T-helper 17 cell (primary cell): ENCODE measurements at regions not wholly inside any gene's neighbourhood (a gene's known extent, or its start where the extent isn't known, plus 50 kb on each side); places are given as distances from the start of the nearest gene placed in this dataset.

Experiments used
- ATAC-seq: fragments of 150-1000 bp; cut with Tn5 transposase; 2 replicates; pipeline ENCODE4 v1.10.0; 2021; ENCODE audit warnings: mild to moderate bottlenecking, moderate library complexity
- DNase-seq, 3 donors: peaks; one replicate each; pipeline versions ENCODE4 v3.0.0 to v3.0.0-alpha.2; 2020 to 2021
- H3K9me3 ChIP-seq: one replicate; pipeline ENCODE4 v1.7.0; 2013; ENCODE audit warnings: low read length, mild to moderate bottlenecking; ENCODE audit not compliant: control insufficient read depth, poor library complexity, severe bottlenecking
- H3K27ac Mint-ChIP-seq: one replicate; pipeline ENCODE4 v1.8.0; 2022; ENCODE audit warnings: mild to moderate bottlenecking, moderate library complexity, mixed read lengths
- H3K27me3 Mint-ChIP-seq: one replicate; pipeline ENCODE4 v1.8.0; 2022; ENCODE audit warnings: mixed read lengths
- H3K36me3 Mint-ChIP-seq: one replicate; pipeline ENCODE4 v1.8.0; 2022; ENCODE audit warnings: low read depth, mixed read lengths
- H3K4me1 Mint-ChIP-seq: one replicate; pipeline ENCODE4 v1.8.0; 2022; ENCODE audit warnings: mild to moderate bottlenecking, mixed read lengths
- H3K4me3 Mint-ChIP-seq: one replicate; pipeline ENCODE4 v1.8.0; 2022; ENCODE audit warnings: mild to moderate bottlenecking, moderate library complexity, mixed read lengths

GRCh38 chr11:109884501-109884900 lies 208.7 kb upstream of the ZC3H12C start:
- DNase-seq (no peak), ATAC-seq (no peak)
- Mint-ChIP-seq H3K4me1 (no peaks in the 10 kb centered on the region), H3K27ac (no peak overlapping the region), H3K4me3 (no peak overlapping the region), H3K36me3 (no peaks in the 10 kb centered on the region), H3K27me3 (no peaks in the 10 kb centered on the region)
- H3K9me3 ChIP-seq, result no peaks in the 10 kb centered on the region

- ATAC-seq, result no peak
- H3K9me3 ChIP-seq, result no peaks in the 10 kb centered on the region
- Mint-ChIP-seq H3K27me3 (peaks cover under 1% of the 10 kb centered on the region), H3K4me1 (no peaks in the 10 kb centered on the region), H3K36me3 (no peaks in the 10 kb centered on the region), H3K27ac (no peak overlapping the region), H3K4me3 (no peak overlapping the region)
- DNase-seq, result no peak
Observed at GRCh38 chr11:109885006-109885405, 208.2 kb upstream of the ZC3H12C start.

- DNase-seq (no peak), ATAC-seq (no peak)
- H3K4me1 Mint-ChIP-seq, result no peaks in the 10 kb centered on the region
- H3K27ac Mint-ChIP-seq, result no peak overlapping the region
- no peaks in the 10 kb centered on the region for H3K9me3 ChIP-seq
- no peak overlapping the region for H3K4me3 Mint-ChIP-seq
- peaks cover 5% of the 10 kb centered on the region for H3K27me3 Mint-ChIP-seq
- no peaks in the 10 kb centered on the region for H3K36me3 Mint-ChIP-seq
Observed at GRCh38 chr11:109892321-109892794, 200.8 kb upstream of the ZC3H12C start.

GRCh38 chr11:109894242-109894641 lies 198.9 kb upstream of the ZC3H12C start:
- ATAC-seq (no peak), DNase-seq (no peak)
- no peaks in the 10 kb centered on the region for H3K4me1 Mint-ChIP-seq
- peaks cover 5% of the 10 kb centered on the region for H3K27me3 Mint-ChIP-seq
- H3K27ac Mint-ChIP-seq, result no peak overlapping the region
- no peaks in the 10 kb centered on the region for H3K36me3 Mint-ChIP-seq
- H3K4me3 Mint-ChIP-seq, result no peak overlapping the region
- no peaks in the 10 kb centered on the region for H3K9me3 ChIP-seq

GRCh38 chr11:109898592-109898991 lies 194.6 kb upstream of the ZC3H12C start:
- no peaks in the 10 kb centered on the region for H3K27me3 Mint-ChIP-seq
- no peak overlapping the region for H3K27ac Mint-ChIP-seq
- ATAC-seq (no peak), DNase-seq (no peak)
- no peaks in the 10 kb centered on the region for H3K36me3 Mint-ChIP-seq
- no peaks in the 10 kb centered on the region for H3K9me3 ChIP-seq
- H3K4me3 Mint-ChIP-seq, result no peak overlapping the region
- no peaks in the 10 kb centered on the region for H3K4me1 Mint-ChIP-seq

GRCh38 chr11:109902764-109903433 lies 190.3 kb upstream of the ZC3H12C start:
- no peaks in the 10 kb centered on the region for H3K27me3 Mint-ChIP-seq
- ATAC-seq, result no peak
- H3K36me3 Mint-ChIP-seq, result no peaks in the 10 kb centered on the region
- H3K4me3 Mint-ChIP-seq, result no peak overlapping the region
- DNase-seq, result no peak
- no peaks in the 10 kb centered on the region for H3K9me3 ChIP-seq
- no peak overlapping the region for H3K27ac Mint-ChIP-seq
- no peaks in the 10 kb centered on the region for H3K4me1 Mint-ChIP-seq

GRCh38 chr11:109911488-109911887 lies 181.7 kb upstream of the ZC3H12C start:
- H3K9me3 ChIP-seq, result no peaks in the 10 kb centered on the region
- DNase-seq (no peak), ATAC-seq (no peak)
- Mint-ChIP-seq H3K36me3 (no peaks in the 10 kb centered on the region), H3K4me3 (no peak overlapping the region), H3K4me1 (no peaks in the 10 kb centered on the region), H3K27ac (no peak overlapping the region), H3K27me3 (no peaks in the 10 kb centered on the region)

- Mint-ChIP-seq H3K27me3 (no peaks in the 10 kb centered on the region), H3K4me1 (no peaks in the 10 kb centered on the region), H3K4me3 (no peak overlapping the region), H3K27ac (no peak overlapping the region), H3K36me3 (no peaks in the 10 kb centered on the region)
- DNase-seq, result no peak
- ATAC-seq, result no peak
- H3K9me3 ChIP-seq, result no peaks in the 10 kb centered on the region
Observed at GRCh38 chr11:109914038-109914437, 179.2 kb upstream of the ZC3H12C start.

- no peaks in the 10 kb centered on the region for H3K4me1 Mint-ChIP-seq
- ATAC-seq, result no peak
- no peaks in the 10 kb centered on the region for H3K9me3 ChIP-seq
- no peak overlapping the region for H3K4me3 Mint-ChIP-seq
- no peak for DNase-seq
- H3K27me3 Mint-ChIP-seq, result no peaks in the 10 kb centered on the region
- H3K27ac Mint-ChIP-seq, result no peak overlapping the region
- H3K36me3 Mint-ChIP-seq, result no peaks in the 10 kb centered on the region
Observed at GRCh38 chr11:109914809-109915653, 178.2 kb upstream of the ZC3H12C start.

- Mint-ChIP-seq H3K36me3 (no peaks in the 10 kb centered on the region), H3K4me1 (no peaks in the 10 kb centered on the region), H3K27me3 (peaks cover 4% of the 10 kb centered on the region), H3K4me3 (no peak overlapping the region), H3K27ac (no peak overlapping the region)
- ATAC-seq (no peak), DNase-seq (no peak)
- H3K9me3 ChIP-seq, result no peaks in the 10 kb centered on the region
Observed at GRCh38 chr11:109926941-109927340, 166.3 kb upstream of the ZC3H12C start.

GRCh38 chr11:109929308-109929707 lies 163.9 kb upstream of the ZC3H12C start:
- DNase-seq (no peak), ATAC-seq (no peak)
- Mint-ChIP-seq H3K4me3 (no peak overlapping the region), H3K4me1 (no peaks in the 10 kb centered on the region), H3K36me3 (no peaks in the 10 kb centered on the region), H3K27me3 (peaks cover 14% of the 10 kb centered on the region), H3K27ac (no peak overlapping the region)
- H3K9me3 ChIP-seq, result no peaks in the 10 kb centered on the region

- no peaks in the 10 kb centered on the region for H3K4me1 Mint-ChIP-seq
- no peaks in the 10 kb centered on the region for H3K9me3 ChIP-seq
- peaks cover 2% of the 10 kb centered on the region for H3K36me3 Mint-ChIP-seq
- ATAC-seq, result no peak
- peaks cover 27% of the 10 kb centered on the region for H3K27me3 Mint-ChIP-seq
- DNase-seq, result no peak
- H3K4me3 Mint-ChIP-seq, result no peak overlapping the region
- no peak overlapping the region for H3K27ac Mint-ChIP-seq
Observed at GRCh38 chr11:109933126-109933525, 160.1 kb upstream of the ZC3H12C start.

GRCh38 chr11:109934151-109934550 lies 159.0 kb upstream of the ZC3H12C start:
- Mint-ChIP-seq H3K36me3 (peaks cover 2% of the 10 kb centered on the region), H3K27ac (no peak overlapping the region), H3K27me3 (peaks cover 28% of the 10 kb centered on the region), H3K4me1 (no peaks in the 10 kb centered on the region), H3K4me3 (no peak overlapping the region)
- ATAC-seq, result no peak
- no peaks in the 10 kb centered on the region for H3K9me3 ChIP-seq
- DNase-seq, result no peak
